HG03565 (cell line): ENCODE measurements at regions not wholly inside any gene's neighbourhood (a gene's known extent, or its start where the extent isn't known, plus 50 kb on each side); places are given as distances from the start of the nearest gene placed in this dataset.
"Not testable (repeated sequence)": the region's sequence is repeated elsewhere in the genome, so short reads cannot be mapped to it uniquely, and the experiment has no call there.

Experiments
- ATAC-seq: cut with Tn5 transposase; IDR thresholded peaks from one replicate; pipeline ENCODE4 v1.9.1; 2021; ENCODE audit warnings: mild to moderate bottlenecking, moderate library complexity; ENCODE audit not compliant: unreplicated experiment

DNA sequence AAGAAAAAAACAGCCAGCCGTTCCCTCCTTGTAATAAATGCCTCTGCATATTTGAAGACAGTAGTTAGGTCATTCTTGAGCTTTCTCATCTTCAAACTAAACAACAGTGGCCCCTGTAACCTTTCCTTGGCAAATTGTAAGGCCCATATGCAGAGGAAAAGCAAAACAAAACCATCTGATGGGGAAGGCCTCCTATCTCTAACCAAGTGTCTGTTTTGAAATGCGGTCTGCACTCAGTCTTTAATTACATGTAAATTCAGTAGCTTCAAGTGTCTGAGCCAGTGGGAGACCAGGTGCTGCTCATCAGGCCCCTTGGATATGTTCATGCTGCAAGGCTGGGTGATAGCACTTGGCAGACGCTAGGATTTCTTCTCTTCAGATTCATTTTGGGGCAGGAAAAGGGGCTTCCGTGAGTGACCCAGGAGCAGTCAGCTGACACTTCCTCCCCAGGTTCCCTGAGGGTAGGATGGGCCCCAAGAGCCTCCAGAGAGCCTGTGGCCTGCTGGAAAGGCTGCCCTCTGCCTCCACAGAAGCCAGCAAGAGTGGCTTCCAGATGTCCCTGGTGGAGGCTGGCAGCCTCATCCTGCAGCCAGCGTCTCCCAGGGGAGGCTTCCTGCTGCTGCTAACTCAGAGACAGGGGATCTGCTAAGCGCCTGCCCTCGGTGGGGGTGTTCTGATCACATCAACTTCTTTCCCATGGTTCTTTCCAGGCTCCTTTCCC, 60.2 kb upstream of the PLGLB2 start:
- ATAC-seq: not testable (repeated sequence)

DNA sequence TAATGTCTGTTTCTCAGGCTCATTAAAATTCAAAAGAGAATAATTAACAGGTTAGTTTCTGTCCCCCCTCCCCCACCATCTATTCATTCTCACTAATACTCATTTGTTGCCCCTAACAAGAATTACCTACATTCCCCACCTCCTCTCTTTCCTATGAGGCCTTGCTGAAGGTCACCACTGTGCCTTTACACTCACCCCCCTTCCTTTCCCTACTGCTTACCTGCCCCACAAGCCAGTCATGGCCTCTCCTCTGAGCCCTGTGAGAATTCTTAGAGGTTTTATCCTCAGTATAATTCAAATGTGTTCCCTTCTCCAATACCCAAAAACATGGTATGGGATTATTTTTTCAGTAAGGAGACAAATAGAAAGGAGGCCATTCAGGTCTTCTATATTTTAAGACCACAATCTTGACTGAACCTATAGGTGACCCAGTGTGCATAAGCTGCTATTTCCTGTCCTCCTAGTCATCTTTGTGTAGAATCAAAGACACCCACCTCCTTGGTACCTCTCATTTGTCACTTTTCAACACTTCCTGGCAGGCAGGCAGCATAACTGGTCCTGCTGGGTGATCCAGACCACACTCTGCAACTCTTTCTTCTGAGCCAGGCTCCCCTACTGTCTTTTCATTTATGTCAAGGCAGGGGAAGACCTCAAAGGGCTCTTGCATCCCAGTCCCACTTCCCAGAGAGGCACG, 55.8 kb upstream of the PLGLB2 start:
- ATAC-seq: not testable (repeated sequence)

DNA sequence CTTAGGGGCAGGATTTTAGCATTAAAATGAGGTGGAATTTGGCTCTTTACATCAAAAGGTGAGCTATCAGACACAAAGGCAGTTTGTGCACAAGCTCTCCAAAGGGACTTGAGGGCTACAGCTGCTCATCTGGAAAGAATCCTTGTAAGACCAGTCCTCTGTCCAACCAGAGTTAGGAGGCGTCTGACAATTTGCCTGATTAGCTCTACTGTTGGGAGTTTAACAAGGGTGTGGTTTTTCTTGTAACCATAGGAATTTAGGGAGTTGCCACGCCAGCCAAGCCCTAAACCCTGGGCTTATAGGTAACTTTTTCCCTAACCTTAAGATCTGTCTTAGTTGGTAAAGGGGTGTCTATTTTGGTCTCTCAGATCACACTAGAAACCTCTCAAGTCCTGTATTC, 55.0 kb upstream of the PLGLB2 start:
- not testable (repeated sequence) for ATAC-seq

DNA sequence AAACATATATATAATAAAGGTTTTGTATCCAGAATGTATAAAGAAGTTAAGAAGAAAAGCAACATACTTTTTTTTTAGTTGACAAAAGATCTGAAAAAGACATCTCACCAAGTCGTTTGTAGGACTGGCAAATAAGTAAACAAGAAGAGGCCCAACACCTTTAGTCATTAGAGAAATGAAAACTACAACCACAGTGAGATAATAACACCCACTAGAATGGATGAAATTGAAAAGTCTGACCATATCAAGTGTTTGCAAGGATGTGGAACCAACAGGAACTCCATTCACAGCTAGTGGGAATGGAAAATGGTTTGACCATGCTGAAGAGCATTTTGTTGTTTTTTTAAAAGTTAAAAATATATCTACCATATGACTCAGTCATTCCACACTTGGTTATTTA, 54.0 kb upstream of the PLGLB2 start:
- ATAC-seq: not testable (repeated sequence)

DNA sequence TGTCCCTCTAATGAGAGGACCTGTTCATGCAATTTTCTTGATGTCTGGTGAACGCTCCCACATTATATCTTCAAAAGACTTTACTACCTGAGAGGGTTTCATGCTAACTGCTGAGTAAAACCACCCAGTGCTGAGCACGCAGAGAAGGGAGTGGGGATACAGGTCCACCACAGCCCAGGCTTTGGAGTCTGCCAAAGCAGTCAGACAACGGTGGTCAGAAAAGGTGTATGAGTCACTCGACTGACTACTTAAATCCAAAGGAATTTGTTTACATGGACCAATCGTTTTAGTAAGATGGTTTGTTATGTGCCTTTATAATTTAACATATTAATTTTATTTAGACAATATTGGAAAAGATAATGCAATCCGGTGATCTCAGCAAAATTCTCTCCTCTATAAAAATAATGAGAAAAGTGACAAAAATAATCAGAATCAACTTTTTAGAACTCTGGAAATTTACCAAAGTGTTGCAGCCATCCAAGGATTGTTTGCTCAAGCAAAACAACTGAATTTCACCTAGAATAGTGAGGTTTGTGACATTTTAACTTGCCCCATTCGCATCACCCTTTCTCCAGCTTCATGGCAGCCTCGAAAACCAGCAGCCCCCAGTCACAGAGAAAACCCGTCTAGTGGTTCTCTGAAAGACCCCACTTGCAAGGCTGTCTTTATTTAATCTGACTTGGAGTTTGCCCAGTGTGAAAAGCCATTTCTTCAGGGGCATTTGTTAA, 52.1 kb upstream of the PLGLB2 start:
- ATAC-seq: not testable (repeated sequence)
